ENCODE measurements at regions not wholly inside any gene's neighbourhood (a gene's known extent, or its start where the extent isn't known, plus 50 kb on each side); places are given as distances from the start of the nearest gene placed in this dataset.
"Not testable (repeated sequence)": the region's sequence is repeated elsewhere in the genome, so short reads cannot be mapped to it uniquely, and the experiment has no call there.

DNA sequence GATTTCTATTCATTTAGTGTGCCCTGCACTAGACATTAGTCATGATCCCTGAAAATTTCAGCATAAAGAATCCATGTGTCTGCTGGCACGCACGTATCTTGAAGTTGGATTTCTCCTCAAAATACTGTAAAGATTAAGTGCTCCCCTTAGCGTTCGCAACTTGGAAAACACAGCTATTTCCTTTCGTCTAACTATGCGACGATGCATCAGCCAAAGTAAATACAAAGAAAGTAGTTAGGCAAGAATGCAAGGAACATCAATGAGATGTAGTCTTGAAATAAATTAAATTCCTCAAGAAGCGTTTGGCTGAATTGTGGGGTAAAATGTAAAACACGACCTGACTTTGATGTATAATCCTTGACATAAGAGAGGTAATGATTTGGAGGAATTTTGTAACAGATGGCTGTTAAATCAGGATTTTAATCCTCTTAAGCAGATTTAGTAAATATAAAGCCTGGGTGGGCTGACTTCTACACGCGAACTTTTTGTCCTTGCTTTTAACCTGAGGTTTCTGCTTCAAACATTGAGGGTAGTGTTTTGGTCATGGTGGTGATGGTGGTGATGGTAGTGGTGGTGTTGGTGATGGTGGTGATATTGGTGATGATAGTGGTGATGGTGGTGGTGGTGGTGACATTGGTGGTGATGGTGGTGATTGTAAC lies 88.2 kb downstream of the FOXF2 start:
- no peaks in the 10 kb centered on the region for H3K36me3 ChIP-seq
- H3K4me3 ChIP-seq = no peak overlapping the region
- no peaks in the 10 kb centered on the region for H3K9me3 ChIP-seq
- H3K27me3 ChIP-seq = peaks cover 0 to 7% (median 0%) of the 10 kb centered on the region in 4 donors
- intact Hi-C loops (cut with DNase I) = no loop called here
- 52% methylated on average over 11 of the region's 11 CpGs for WGBS
- TF ChIP-seq POLR2AphosphoS5 (IDR thresholded peaks at IDR 0.05) = no peak
- TF ChIP-seq EP300 (IDR thresholded peaks at IDR 0.05) = no peak
- no peaks in the 10 kb centered on the region for H3K4me1 ChIP-seq
- H3K27ac ChIP-seq (replicated peaks in 1 of 4) = no peak overlapping the region
- no peak for DNase-seq (ENCODE audit: extremely low spot score)

DNA sequence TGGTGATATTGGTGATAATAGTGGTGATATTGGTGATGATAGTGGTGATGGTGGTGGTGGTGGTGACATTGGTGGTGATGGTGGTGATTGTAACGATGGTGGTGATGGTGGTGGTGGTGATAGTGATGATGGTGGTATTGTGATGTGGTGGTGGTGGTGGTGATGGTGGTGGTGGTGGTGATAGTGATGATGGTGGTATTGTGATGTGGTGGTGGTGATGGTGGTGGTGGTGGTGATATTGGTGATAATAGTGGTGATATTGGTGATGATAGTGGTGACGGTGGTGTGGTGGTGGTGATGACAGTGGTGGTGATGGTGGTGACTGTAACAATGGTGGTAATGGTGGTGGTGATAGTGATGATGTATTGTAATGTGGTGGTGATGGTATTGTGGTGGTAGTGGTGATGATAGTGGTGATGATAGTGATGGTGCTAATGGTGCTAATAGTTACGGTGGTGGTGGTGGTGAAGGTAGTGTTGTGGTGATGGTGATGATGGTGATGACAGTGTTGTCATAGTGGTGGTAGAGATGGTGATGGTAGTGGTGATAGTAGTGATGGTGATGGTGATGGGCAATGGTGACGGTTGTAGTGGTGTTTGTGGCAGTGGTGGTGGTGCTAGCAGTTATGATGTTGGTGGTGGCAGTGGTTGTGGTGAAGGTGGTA lies 88.9 kb downstream of the FOXF2 start:
- H3K36me3 ChIP-seq; H3K4me3 ChIP-seq; H3K4me1 ChIP-seq; DNase-seq (ENCODE audit: extremely low spot score); H3K27me3 ChIP-seq; H3K9me3 ChIP-seq; H3K27ac ChIP-seq (replicated peaks in 1 of 4); intact Hi-C loops (cut with DNase I): not testable (repeated sequence)
- 78% methylated on average over 4 of the region's 4 CpGs for WGBS

DNA sequence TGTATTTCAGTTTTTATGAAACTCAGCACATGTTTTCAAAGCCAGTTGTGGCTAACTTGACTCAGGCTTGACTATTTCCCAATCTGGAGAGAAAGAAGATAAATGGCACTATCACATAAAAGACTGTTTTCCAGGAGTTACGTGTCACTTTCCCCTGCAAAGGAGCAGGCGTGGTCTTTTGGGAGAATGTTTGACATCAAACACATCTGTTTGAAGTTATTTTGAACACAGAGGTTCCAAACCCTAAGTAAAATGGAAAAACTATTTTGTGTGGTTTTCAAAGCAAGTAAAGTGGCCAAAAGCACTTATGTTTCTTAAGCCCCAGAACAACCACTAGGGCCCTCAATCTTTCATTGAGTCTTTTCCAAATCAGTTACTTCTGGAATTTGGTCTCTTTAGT lies 89.7 kb downstream of the FOXF2 start:
- intact Hi-C loops (cut with DNase I) = no loop called here
- DNase-seq (ENCODE audit: extremely low spot score) = no peak
- no peak overlapping the region for H3K27ac ChIP-seq (replicated peaks in 1 of 4)
- no peak overlapping the region for H3K4me3 ChIP-seq
- H3K27me3 ChIP-seq = peaks cover 0 to 7% (median 0%) of the 10 kb centered on the region in 4 donors
- H3K9me3 ChIP-seq = no peaks in the 10 kb centered on the region
- 43% methylated on average over 2 of the region's 2 CpGs for WGBS
- no peaks in the 10 kb centered on the region for H3K36me3 ChIP-seq
- TF ChIP-seq, protein P1, sequence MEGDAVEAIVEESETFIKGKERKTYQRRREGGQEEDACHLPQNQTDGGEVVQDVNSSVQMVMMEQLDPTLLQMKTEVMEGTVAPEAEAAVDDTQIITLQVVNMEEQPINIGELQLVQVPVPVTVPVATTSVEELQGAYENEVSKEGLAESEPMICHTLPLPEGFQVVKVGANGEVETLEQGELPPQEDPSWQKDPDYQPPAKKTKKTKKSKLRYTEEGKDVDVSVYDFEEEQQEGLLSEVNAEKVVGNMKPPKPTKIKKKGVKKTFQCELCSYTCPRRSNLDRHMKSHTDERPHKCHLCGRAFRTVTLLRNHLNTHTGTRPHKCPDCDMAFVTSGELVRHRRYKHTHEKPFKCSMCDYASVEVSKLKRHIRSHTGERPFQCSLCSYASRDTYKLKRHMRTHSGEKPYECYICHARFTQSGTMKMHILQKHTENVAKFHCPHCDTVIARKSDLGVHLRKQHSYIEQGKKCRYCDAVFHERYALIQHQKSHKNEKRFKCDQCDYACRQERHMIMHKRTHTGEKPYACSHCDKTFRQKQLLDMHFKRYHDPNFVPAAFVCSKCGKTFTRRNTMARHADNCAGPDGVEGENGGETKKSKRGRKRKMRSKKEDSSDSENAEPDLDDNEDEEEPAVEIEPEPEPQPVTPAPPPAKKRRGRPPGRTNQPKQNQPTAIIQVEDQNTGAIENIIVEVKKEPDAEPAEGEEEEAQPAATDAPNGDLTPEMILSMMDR (IDR thresholded peaks at IDR 0.05) = no peak
- TF ChIP-seq POLR2A (IDR thresholded peaks at IDR 0.05; ENCODE audit: low read depth) (no peak), EP300 (IDR thresholded peaks at IDR 0.05) (no peak), POLR2AphosphoS5 (IDR thresholded peaks at IDR 0.05) (no peak)
- H3K4me1 ChIP-seq = no peaks in the 10 kb centered on the region

DNA sequence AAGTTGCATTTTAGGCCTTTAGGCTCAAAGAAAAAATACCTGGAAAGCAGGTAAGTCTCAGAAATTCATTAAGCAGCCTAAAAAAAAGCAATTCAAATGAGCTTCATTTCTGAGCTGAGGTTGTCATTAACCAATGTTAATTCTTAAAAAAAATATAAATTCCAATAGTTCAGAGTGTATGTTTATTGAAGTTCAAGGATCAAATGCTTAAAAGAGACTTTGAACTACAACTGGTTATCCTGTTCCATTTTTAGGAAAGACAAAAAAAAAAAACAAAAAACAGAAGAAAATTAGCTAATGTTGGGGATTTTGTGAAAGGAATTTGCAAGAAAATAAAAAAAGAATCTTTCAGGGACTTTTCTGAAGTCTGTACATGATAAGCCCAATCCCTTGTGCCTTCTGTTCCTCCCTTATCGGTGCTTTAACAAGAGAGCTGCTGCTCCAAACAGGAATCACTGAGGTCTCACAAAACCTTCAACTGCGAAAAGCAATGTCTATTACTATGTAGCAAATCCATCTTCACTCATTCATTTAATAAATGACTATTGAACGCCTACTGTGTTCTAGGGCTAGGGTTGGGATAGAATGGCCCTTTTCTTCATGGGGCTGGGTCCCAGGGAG lies 90.3 kb downstream of the FOXF2 start:
- intact Hi-C loops (cut with DNase I) = no loop called here
- Histone ChIP-seq H3K27ac (replicated peaks in 1 of 4) (no peak overlapping the region), H3K27me3 (peaks cover 0 to 7% (median 0%) of the 10 kb centered on the region in 4 donors), H3K4me3 (no peak overlapping the region), H3K9me3 (no peaks in the 10 kb centered on the region), H3K4me1 (no peaks in the 10 kb centered on the region), H3K36me3 (no peaks in the 10 kb centered on the region)
- 84% methylated on average over 3 of the region's 3 CpGs for WGBS
- no peak for DNase-seq (ENCODE audit: extremely low spot score)
- TF ChIP-seq POLR2A (IDR thresholded peaks at IDR 0.05; ENCODE audit: low read depth) = no peak

DNA sequence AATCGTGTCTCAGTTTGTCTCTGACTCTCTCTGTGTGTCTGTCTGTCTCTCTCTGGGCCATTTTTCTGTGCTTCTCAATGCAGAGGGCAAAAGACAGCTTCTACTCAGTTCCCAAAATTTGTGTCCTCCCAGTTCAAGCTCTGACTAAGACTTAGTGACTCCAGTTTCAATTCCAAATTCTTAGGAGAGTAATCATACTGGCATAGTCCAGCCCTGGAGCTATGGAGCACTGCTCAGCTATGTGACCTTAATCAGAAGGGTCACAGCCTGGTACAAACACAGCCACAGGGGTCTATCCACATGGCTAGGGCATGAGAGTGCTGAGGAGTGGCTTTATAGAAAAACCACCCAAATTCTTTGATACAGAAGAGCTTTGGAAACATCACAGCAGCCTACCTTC lies 91.9 kb downstream of the FOXF2 start:
- H3K27me3 ChIP-seq = peaks cover 0 to 7% (median 0%) of the 10 kb centered on the region in 4 donors
- no peak for DNase-seq (ENCODE audit: extremely low spot score)
- 73% methylated on average over 1 of the region's 1 CpG for WGBS
- no peaks in the 10 kb centered on the region for H3K9me3 ChIP-seq
- H3K27ac ChIP-seq (replicated peaks in 1 of 4) = no peak overlapping the region
- TF ChIP-seq, protein P1 (IDR thresholded peaks at IDR 0.05) = no peak
- no peak for TF ChIP-seq POLR2A (IDR thresholded peaks at IDR 0.05; ENCODE audit: low read depth)
- no peak for TF ChIP-seq POLR2AphosphoS5 (IDR thresholded peaks at IDR 0.05)
- TF ChIP-seq EP300 (IDR thresholded peaks at IDR 0.05) = no peak
- intact Hi-C loops (cut with DNase I) = no loop called here
- no peaks in the 10 kb centered on the region for H3K36me3 ChIP-seq
- no peak overlapping the region for H3K4me3 ChIP-seq
- no peaks in the 10 kb centered on the region for H3K4me1 ChIP-seq

DNA sequence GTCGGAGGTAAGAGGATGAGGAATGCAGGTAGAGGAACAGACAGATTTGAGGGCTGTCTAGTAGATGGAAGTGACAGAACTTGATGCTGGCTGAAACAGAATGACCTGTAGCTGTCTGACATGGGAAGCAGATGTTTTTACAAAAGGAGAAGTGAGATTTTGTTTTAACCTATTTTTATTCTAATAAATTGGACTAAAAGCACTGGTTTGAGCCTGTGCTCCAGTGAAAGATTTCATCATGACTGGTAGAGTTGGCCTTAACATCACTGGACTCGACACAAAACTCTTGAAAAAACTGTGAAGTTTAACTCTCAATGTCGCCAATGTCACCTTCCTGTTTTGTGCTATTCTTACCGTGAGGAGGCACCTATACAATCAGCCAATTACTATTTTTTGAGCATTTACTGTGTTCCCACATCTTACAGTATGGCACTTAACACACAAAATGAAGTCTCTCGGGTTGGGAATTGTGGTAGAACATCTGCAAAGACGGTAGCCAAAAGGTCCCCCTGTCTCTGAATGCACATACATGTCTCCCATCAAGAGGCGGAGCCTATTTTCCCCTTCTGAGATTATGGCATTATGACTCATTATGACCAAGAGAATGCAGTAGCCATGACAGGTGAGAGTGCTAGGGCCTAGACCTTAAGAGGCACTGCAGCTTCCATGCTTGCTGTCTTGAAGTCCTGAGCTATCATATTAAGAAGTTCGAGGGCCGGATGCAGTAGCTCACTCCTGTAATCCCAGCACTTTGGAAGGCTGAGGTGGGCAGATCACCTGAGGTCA lies 93.2 kb downstream of the FOXF2 start:
- DNase-seq (ENCODE audit: extremely low spot score) = no peak
- 87% methylated on average over 9 of the region's 9 CpGs for WGBS
- no peaks in the 10 kb centered on the region for H3K36me3 ChIP-seq
- no peaks in the 10 kb centered on the region for H3K4me1 ChIP-seq
- H3K4me3 ChIP-seq = no peak overlapping the region
- TF ChIP-seq, protein P1 (IDR thresholded peaks at IDR 0.05) = no peak
- no peak for TF ChIP-seq POLR2AphosphoS5 (IDR thresholded peaks at IDR 0.05)
- no peak for TF ChIP-seq POLR2A (IDR thresholded peaks at IDR 0.05; ENCODE audit: low read depth)
- TF ChIP-seq EP300 (IDR thresholded peaks at IDR 0.05) = no peak
- peaks cover 0 to 7% (median 0%) of the 10 kb centered on the region in 4 donors for H3K27me3 ChIP-seq
- H3K27ac ChIP-seq (replicated peaks in 1 of 4) = no peak overlapping the region
- no peaks in the 10 kb centered on the region for H3K9me3 ChIP-seq
- intact Hi-C loops (cut with DNase I) = no loop called here
